Erythroblast (primary cell): ENCODE measurements at regions not wholly inside any gene's neighbourhood (a gene's known extent, or its start where the extent isn't known, plus 50 kb on each side); places are given as distances from the start of the nearest gene placed in this dataset.

Experiments used
- GATA1 ChIP-seq: IDR thresholded peaks from 2 replicates; pipeline ENCODE4 v1.6.1; 2011; ENCODE audit warnings: low read depth, mild to moderate bottlenecking, control low read depth, low read length, moderate library complexity
- POLR2A ChIP-seq: IDR thresholded peaks from 2 replicates; pipeline ENCODE4 v1.6.1; 2011; ENCODE audit warnings: mild to moderate bottlenecking, low read length

GRCh38 chr5:26031481-26031880 lies 1006.9 kb downstream of the CDH9 start:
- TF ChIP-seq POLR2A (no peak), GATA1 (no peak)
